Osteocyte (in vitro differentiated cells): ENCODE measurements at regions not wholly inside any gene's neighbourhood (a gene's known extent, or its start where the extent isn't known, plus 50 kb on each side); places are given as distances from the start of the nearest gene placed in this dataset.

ENCODE experiments used
- DNase-seq: peaks from one replicate; pipeline ENCODE4 v3.0.0; 2021; ENCODE audit warnings: mixed read lengths; ENCODE audit not compliant: unreplicated experiment; ENCODE audit errors: extremely low spot score
- H3K27ac Mint-ChIP-seq: one replicate; pipeline ENCODE4 v1.8.0; 2021; ENCODE audit warnings: mild to moderate bottlenecking, mixed read lengths; ENCODE audit not compliant: unreplicated experiment
- H3K27me3 Mint-ChIP-seq: one replicate; pipeline ENCODE4 v1.8.0; 2021; ENCODE audit warnings: mixed read lengths; ENCODE audit not compliant: unreplicated experiment
- H3K36me3 Mint-ChIP-seq: one replicate; pipeline ENCODE4 v1.8.0; 2021; ENCODE audit warnings: mixed read lengths; ENCODE audit not compliant: unreplicated experiment
- H3K4me1 Mint-ChIP-seq: one replicate; pipeline ENCODE4 v1.8.0; 2021; ENCODE audit warnings: mixed read lengths; ENCODE audit not compliant: unreplicated experiment
- H3K4me3 Mint-ChIP-seq: one replicate; pipeline ENCODE4 v1.8.0; 2021; ENCODE audit warnings: mild to moderate bottlenecking, moderate library complexity, mixed read lengths; ENCODE audit not compliant: unreplicated experiment
- H3K9me3 Mint-ChIP-seq: one replicate; pipeline ENCODE4 v1.8.0; 2021; ENCODE audit warnings: mixed read lengths; ENCODE audit not compliant: unreplicated experiment
- TF ChIP-seq, protein P1 (sequence below): fragments of 200-600 bp; sonication (generic); IDR thresholded peaks from 2 replicates; pipeline ENCODE4 v1.5.0; 2021; ENCODE audit warnings: antibody characterized with exemption, mild to moderate bottlenecking, moderate library complexity

DNA sequence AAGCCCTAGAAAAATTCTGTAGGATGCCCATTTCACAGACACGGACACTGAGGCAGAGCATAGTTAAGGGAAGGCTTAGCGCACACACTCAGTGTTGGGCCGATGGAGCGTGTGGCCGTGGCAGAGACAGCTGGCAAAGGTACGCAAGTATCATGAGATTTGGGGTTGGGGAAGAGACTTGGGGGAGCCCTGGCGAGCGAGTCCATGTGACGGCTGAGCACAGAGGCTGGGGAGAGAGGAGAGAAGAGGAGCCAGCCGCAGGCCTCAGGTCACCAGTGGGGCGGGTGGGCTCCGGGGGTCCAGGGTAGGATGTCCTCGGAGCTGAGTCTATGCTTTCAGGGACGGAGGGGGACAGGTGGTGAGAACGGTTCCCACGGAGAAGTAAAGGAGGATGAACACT, 311.3 kb downstream of the CTTN start:
- Mint-ChIP-seq H3K27me3 (no peaks in the 10 kb centered on the region), H3K36me3 (no peaks in the 10 kb centered on the region), H3K4me3 (no peak overlapping the region), H3K27ac (no peak overlapping the region), H3K9me3 (no peaks in the 10 kb centered on the region), H3K4me1 (no peaks in the 10 kb centered on the region)
- TF ChIP-seq, protein P1, sequence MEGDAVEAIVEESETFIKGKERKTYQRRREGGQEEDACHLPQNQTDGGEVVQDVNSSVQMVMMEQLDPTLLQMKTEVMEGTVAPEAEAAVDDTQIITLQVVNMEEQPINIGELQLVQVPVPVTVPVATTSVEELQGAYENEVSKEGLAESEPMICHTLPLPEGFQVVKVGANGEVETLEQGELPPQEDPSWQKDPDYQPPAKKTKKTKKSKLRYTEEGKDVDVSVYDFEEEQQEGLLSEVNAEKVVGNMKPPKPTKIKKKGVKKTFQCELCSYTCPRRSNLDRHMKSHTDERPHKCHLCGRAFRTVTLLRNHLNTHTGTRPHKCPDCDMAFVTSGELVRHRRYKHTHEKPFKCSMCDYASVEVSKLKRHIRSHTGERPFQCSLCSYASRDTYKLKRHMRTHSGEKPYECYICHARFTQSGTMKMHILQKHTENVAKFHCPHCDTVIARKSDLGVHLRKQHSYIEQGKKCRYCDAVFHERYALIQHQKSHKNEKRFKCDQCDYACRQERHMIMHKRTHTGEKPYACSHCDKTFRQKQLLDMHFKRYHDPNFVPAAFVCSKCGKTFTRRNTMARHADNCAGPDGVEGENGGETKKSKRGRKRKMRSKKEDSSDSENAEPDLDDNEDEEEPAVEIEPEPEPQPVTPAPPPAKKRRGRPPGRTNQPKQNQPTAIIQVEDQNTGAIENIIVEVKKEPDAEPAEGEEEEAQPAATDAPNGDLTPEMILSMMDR = no peak
- no peak for DNase-seq

- H3K4me3 Mint-ChIP-seq = no peak overlapping the region
- no peaks in the 10 kb centered on the region for H3K9me3 Mint-ChIP-seq
- H3K4me1 Mint-ChIP-seq = no peaks in the 10 kb centered on the region
- no peak for DNase-seq
- TF ChIP-seq, protein P1 = no peak
- no peaks in the 10 kb centered on the region for H3K27me3 Mint-ChIP-seq
- no peak overlapping the region for H3K27ac Mint-ChIP-seq
- no peaks in the 10 kb centered on the region for H3K36me3 Mint-ChIP-seq
These were observed 311.9 kb downstream of the CTTN start for GRCh38 chr11:70710192-70710591.

GRCh38 chr11:70710601-70711000, 312.3 kb downstream of the CTTN start:
- Mint-ChIP-seq H3K36me3 (no peaks in the 10 kb centered on the region), H3K4me3 (no peak overlapping the region), H3K9me3 (no peaks in the 10 kb centered on the region), H3K4me1 (no peaks in the 10 kb centered on the region), H3K27ac (no peak overlapping the region), H3K27me3 (no peaks in the 10 kb centered on the region)
- DNase-seq = no peak
- TF ChIP-seq, protein P1 = no peak

- Mint-ChIP-seq H3K36me3 (no peaks in the 10 kb centered on the region), H3K4me1 (no peaks in the 10 kb centered on the region), H3K9me3 (no peaks in the 10 kb centered on the region), H3K27me3 (no peaks in the 10 kb centered on the region), H3K4me3 (no peak overlapping the region), H3K27ac (no peak overlapping the region)
- TF ChIP-seq, protein P1 = no peak
- DNase-seq = no peak
These were observed 313.0 kb downstream of the CTTN start for GRCh38 chr11:70711095-70711910.

GRCh38 chr11:70711911-70712185, 313.5 kb downstream of the CTTN start:
- Mint-ChIP-seq H3K36me3 (no peaks in the 10 kb centered on the region), H3K9me3 (no peaks in the 10 kb centered on the region), H3K27ac (no peak overlapping the region), H3K4me3 (no peak overlapping the region), H3K4me1 (no peaks in the 10 kb centered on the region), H3K27me3 (no peaks in the 10 kb centered on the region)
- no peak for DNase-seq
- TF ChIP-seq, protein P1 = no peak
